ENCODE measurements at regions not wholly inside any gene's neighbourhood (a gene's known extent, or its start where the extent isn't known, plus 50 kb on each side); places are given as distances from the start of the nearest gene placed in this dataset.

DNA sequence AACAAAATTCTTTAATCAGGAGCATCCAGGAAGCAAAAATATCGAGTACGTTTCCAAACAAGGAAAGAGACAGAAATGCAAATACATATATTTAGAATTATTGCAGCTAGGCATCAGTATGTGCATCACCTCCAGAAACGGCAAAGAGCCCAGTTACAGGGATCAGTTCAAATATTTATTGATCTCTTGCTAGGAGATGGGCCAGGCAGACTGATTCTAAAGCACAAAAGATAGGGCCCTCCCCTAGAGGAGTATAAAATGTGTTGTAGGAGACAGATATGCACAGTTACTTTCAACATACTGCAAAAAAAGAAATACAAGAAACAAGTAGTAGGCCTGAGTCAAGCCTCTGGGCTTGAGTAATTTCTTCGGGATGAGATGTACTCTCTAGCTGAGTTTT lies 80.7 kb upstream of the NHSL1 start:
- no peak for DNase-seq

DNA sequence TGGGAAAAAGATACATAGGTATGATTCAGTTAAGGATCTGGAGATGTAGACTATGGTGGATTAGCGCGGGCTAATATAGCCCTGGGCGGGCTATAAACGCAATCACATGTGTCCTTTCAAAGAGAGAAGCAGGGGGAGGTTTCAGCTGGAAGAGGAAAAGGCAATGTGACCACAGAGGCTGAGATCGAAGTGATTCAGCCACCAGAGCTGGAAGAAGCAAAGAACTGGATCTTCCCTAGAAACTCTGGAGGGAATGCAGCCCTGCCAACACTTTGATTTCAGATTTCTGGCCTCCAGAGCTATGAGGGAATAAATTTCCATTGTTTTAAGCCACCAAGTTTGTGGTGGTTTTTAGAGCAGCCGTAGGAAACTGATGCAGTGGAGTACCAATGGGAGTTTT lies 81.5 kb upstream of the NHSL1 start:
- DNase-seq: no peak

DNA sequence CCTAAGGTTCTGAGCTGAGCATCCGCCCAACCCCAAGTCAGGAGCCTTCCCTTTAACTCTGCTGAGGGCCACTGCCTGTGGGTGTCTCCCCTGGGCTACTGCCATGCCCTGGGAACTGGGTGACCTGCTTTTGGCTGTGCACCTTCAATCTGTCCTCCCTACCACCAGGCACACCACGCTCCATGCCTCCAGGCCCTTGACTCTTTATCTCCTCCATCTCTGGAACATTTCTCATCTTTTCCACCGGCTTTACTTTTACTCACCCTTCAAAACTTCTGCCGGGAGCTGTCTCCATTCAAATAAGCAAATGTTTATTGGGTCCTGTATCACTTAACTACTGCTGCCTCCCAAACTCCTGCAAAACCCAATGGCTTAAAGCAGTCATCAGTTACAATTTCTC lies 83.3 kb upstream of the NHSL1 start:
- no peak for DNase-seq

DNA sequence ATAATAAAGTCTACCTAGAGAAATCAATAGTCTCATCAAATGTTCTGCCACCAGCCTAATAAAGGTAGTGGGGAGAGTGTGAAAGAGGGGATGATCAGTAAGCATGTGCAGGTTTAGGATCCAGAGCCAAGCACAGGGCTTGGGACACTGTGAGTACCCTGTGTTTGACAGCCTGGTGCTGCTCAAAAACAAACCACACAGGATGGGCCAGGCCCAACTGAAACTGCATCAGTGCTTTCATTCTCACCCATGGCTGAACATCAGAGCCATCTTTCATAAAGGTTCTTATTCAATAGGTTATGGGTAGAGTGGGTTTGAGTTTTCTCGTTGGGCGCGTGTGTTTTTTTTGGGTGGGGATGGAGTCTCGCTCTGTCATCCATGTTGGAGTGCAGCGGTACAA lies 87.3 kb upstream of the NHSL1 start:
- no peak for DNase-seq

DNA sequence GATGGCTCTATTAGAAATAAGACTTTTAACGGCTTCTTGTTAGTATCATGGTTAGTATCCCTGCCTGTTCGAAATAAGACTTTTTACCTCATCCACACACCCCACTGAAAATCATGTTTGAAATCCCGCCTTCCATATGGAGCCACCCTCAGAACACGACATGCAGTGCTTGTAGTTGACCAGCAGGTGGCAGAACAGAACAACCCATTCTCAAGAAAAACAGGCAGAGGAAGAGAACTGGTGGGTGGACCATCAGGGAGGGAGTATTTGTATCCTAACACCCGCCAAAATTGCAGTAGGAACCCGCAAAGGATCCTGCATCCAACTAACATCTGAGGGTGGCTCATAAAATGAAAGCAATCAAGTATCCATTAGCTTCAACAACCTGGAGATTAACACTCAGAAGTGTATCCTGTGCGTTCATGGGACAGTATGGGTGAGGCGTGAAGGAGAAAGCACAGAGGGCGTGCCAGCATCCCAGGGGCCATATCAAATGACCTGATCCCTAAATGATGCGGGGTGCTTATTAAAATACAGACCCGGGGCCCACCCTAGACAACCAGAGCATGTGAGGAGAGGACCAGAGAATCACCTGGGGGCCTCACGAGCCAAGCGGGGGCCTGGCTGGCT lies 89.6 kb upstream of the NHSL1 start:
- DNase-seq: peak; percentile 60

DNA sequence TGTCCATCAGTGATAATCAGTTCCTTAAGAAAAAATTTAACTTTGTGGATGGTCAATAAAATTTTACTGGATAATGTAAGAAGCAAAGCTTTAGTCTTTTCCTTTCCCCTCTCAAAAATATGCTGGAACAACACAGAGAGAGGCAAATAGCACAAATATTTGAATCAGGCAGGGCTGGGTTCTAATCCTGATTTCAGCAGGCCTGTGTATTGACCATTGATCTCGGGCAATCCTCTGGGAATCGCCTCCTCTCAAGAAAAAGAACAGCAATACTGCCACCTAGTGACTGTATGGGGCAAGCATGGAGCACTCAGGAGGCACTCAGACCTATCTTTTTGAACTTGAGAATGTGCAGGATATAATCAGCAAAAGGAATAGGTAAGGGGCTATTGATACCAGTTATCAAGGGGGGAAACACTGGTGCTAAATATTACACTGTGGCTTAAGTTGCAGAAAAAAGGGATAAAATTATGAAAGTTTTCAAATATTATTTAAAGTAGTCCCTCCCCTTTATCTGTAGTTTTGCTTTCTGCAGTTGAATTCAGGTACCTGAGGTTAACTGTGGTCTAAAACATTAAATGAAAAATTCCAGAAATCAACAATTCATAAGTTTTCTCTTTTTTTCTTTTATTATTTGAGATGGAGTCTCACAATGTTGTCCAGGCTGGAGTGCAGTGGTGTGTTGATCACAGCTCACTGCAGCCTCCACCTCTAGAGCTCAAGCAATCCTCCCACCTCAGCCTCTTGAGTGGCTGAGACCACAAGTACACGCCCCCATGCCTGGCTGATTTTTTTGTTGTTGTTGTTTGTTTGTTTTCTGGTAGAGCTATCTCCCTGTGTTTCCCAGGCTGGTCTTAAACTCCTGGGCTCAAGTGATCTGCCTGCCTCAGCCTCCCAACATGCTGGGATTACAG lies 91.8 kb upstream of the NHSL1 start:
- DNase-seq: peak; percentile 72

DNA sequence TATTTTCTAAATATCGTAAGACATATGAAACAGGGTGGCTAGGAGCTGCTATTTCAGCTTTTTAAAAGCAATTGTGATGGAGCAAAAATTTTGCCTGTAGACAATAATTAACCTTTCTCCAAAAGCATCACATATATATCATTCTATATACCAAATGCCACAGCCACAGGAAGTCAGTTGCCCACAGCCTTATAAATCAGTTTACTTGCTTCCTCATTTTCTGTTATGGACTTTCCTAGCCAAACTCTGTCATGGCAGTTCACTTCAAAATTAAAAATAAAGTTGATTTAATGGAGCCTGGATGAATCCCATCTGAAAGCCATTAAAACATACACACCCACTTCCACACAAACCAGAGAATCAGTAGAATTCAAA lies 93.4 kb upstream of the NHSL1 start:
- DNase-seq: no peak

DNA sequence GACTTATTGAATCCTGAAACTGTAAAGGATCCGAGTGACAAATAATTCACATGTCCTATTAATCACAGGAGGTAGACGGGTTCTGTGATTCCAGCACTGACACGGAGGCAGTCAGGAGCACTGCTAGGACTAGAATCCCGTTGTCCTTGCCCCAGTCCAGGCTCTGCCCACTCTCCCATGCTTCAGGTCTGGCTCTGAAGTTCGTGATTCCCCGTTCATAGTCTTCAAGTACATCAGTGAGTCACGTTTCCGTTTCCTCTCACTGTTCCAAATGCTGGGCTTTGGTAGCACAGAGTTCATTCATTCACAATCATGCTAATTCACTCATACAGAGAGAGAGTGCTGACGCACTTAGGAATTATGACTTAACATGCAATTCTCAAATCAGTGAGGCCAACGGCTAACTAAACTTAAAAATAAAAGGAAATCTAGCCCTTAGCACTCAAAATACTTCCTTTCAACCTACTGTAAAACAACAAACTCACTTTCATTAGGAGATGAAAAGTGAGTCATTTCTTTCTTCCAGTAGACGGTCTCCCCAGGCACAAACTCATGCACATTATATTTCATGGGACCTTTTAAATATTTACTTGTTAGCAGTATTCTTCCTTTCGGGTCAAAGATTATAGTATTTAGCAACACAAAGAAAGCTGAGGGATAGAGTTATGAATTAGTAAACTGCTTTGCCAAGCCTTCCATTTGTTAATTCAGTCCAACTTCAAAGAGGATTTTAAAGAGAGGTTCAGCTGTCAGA lies 94.0 kb upstream of the NHSL1 start:
- DNase-seq: no peak

DNA sequence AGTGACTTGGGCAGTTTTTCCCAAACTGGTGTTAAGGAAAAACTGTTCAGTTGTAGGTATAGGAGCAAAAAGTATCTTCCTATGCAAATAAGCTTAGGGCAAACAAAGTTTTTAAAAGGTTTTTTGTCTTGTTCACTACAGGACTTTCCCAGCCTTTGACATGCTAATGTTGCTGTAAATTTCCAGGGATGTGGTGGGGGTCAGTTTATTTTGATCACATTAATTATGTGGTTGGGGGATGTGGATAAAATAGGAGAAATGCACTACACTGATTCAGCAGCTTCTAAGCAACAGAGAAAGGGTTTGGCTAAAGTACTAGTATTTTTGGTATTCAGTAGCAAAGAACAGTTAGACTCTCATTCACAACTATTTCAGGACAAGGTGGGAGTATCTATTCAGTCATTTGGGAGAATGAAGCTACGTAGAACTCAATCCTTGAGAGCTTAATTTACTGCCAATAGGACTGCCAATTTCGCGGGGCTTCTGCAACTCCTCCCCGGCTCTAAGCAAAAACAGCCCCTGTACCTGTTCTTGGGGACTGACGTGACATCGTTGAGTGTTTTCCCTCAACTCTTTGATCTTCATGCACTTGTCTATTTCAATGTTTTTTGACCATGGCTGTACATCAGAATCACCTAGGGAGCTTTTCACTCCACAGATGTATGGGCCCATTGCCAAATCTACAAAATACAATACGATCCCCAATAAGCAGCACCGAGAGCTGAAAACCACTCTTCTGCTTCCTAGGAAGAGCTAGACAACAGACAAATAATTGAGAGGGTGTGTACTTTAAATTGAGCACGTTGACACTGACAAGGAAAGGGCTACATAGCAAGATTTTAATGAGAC lies 94.8 kb upstream of the NHSL1 start:
- no peak for DNase-seq

DNA sequence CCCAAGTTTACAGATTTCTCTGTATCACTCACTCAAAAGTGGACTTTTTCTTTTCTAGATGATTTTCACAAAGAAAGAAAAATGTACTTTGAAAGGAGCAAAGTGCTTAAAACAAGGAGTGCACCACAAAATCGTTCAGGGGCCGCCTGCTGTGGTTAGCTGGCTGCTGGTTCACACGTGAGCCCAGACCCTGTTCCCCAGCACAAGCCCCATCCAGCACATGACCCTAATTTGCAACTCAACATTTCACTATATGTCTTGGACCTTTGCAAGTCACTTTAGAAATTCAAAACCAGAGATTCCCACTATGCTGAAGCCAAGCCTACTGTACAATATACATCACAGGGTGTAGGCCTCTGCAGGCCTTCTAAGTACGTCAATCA lies 95.5 kb upstream of the NHSL1 start:
- no peak for DNase-seq

DNA sequence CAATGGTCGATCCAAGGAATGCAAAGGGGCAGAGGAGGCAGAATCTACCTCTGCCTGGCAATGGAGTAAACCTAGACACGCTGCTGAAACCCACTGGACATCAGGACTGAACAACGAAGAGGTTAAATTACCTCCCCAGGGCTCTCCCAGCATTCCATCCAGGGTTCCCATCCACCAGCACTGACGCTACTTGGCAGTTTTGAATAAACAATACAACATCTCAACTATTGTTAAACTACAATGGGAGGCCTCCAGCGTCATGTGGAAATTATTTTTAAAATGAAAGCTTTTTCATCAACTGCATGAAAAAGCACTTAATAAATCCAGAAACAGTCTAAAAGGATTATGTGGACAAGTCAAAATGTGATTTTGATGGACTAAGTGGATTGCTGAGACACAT lies 96.8 kb upstream of the NHSL1 start:
- DNase-seq: no peak

DNA sequence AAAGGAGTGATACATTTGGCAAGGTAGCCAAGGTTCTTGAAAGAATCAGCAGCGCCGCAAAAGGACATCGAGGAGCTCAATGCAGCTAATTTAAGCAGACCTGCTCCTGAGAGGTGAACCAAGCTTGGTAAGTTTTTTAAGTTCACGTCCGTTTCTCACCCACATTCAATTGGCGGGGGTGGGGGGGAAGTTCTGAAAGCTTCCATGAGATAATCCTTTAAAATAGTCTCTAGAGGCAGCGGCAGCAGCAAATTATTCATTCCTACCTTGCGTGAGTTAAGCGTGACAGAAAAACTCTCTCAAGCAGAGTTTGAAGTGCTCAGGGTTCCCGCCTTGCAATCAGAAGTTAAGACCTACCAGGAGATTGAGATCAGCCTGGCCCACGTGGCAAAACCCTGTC lies 97.3 kb upstream of the NHSL1 start:
- no peak for DNase-seq

DNA sequence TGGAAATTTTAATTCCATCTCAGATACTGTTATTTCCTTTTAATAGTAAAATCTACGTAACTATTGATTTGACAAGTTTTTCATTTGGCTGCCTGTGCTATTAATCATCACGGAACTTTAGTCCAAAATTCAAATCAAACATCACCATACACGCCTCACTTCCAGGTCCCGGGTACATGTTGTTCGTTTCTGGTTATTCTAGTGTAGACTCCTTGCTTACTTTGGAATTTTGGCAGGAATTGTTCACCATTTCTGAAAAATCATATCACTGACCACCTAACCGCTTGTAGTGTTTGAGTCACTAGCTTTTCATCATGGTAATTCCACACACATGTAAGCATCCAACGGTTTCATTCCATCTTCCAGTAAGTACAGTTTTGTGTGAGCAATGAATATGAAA lies 98.0 kb upstream of the NHSL1 start:
- DNase-seq: no peak

DNA sequence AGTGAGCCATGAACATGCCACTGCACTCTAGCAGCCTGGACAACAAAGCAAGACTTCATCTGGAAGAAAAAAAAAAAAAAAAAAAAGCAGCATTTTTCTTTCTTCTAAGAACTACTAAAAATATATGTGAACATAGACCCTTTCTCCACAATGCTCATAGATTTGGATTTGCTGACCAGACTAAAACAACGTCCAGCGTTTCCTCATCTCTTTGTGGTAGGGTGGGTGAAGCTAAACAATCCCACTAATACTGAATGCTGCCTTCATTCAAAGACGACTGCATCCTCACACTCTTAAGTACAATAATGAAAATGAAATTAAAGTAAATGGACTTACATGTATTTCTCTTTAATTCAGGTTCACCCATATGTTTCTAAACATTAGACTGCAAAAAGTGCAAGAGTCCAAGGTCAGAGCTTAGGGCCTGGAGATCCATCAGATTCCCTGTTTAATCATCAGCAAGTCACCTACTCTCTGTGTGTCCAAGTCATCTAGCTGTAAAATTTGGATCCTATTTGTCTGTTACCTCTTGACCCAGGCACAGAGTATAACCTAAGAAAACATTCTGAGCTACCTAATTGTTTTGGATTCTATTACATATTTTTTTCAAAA lies 99.4 kb upstream of the NHSL1 start:
- DNase-seq: no peak

DNA sequence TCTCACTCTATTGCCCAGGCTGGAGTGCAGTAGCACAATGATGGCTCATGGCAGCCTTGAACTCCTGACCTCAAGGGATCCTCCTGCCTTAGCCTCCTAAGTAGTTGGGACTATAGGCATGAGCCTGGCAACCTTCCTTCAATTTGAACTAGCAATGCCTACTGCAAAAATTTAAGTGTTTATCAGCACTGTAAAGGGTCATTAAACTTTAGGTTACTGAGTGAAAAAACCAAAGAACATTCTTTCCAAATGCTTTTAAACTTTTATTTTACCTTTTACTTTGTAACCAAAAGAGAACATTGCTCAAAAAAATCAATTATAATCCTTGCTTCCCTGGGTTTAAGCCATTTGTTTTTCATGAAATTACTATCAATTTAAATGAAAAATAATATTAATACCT lies 101.0 kb upstream of the NHSL1 start:
- DNase-seq: no peak

DNA sequence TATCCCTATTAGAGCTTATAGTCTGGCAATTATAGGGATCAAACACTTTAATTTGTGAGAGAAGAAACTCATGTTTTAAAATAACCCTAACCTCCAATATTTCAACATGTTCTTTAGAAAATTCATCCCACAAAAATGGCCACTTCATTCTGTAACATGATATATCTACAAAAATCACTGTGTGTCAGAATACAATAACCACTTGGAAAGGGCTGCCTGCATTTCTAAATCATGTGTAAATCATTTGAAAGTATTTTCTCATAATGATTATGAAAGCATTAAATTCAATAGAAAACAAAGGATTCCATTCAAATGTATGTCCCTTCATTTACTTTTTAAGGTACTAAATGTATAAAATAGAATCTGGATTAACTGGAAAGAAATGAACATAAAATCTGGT lies 101.4 kb upstream of the NHSL1 start:
- DNase-seq: no peak

DNA sequence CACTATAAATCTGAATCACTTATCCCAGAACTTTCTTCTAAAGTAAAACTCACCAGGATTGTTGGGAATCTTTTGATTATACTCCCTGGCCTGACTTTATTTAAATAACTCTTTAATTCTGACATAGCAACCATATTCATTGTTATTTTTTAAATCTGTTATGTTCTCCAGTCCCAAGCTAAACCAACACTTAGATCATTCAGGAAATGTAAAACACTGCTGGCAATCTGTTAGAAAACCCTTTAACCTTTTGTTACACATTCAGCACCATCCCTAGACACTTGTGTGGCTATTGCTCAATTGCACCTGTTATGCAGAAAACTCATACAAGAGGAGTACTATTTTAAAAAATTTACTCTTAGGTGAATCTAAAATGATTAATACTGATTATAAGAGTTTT lies 101.8 kb upstream of the NHSL1 start:
- no peak for DNase-seq

DNA sequence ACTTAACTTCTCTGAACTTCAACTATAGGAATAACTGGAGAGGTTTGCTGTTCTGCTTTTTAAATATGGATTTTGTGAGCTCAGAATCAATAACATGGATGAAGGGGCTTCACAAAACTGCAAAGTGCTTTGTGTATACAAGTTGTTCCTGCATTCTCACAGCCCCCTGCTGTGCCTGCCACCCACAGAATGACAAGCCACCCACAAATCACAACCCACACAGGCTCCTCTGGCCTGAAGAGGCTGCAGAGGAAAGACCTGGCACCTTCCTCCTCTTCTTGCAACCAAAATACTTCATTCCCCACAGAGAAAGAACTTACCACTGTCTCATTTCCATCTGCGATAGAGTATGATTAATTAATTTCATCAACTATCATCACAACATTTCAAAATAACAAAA lies 106.7 kb upstream of the NHSL1 start:
- DNase-seq: no peak

DNA sequence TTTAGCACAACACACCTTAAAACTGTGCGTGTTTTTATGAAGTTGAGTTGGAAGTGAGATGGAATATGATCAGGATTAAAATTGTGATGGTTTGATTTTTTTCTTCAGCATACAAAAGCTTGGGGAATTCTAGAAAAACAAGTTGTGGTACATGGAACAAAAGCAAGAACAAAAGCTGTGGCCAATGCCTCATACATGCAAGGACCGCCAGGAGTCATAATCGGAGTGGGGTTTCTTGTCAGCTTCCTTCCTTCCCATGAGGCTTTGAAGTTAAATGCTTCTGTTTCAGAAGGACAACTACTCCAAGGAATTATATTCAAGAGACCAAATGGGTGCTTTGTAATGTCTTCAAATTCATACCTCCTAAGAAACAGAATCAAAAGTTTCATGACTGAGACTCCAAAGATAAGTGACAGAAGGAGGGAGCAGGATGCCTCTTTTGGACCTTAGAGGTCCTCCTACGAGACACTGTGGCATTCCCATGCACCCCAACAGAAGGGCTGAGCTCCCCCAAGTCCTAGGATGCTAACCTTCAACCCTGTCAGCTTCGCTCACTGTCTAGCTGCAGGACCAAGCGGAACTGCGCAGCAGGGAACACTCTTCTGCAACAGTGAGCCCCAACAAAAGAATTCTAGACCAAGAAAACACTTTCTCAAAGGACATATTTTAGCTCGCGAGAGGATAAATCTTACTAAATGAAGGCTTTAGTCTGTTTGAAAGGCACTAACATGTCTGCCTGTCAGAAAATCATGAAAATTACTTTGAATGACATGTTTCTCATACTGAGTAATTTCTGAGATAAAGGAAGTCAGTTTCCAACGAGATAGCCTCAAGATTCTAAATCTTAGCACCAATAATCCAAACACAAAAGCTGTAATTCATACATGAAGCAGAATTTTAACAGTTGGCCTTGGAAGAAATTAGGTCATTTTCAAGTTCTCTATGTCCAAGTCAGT lies 108.5 kb upstream of the NHSL1 start:
- peak; percentile 10 for DNase-seq

DNA sequence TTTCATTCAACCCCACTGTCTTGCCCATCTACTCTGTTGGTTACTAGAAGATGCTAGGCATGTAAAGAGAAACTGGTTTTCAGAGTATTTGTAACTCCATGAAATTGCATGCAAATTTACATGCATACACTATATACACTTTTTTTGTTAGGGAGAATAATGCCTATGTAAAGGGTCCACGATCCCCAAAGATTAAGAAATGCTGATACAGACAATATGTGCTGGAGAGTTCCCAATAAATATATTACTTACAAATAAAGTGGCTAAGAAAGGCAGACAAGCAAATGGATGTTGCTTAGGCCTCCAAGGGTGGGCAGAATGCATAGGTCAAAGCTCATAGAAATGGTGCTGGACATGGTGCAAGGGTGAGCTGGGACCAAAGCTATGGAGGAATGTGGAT lies 109.6 kb upstream of the NHSL1 start:
- no peak for DNase-seq

DNA sequence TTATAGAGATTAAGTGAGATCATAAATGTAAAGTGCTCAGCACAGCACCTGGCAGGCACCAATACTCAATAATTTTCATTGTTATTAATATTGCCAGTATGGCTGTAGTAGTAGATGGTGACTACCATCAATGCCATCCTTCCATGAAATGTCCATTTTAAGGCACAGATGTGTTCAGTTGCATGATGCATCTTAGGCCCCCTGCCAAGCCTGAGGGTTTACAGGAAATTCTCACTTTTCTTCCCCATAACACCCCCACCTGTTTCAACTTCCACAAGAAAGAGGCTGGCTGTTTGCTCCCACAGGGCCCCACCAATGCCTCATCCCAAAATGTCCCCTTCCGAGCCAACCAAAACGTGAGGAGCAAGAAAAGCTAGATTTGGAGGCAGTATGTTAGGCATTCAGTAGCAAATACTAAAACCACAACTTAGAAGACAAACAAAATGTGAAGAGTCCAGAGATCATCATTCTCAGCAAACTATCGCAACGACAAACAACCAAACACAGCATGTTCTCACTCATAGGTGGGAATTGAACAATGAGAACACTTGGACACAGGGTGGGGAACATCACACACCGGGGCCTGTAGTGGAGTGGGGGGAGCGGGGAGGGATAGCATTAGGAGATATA lies 110.6 kb upstream of the NHSL1 start:
- no peak for DNase-seq

All from midbrain (tissue), 1 donor.